ENCODE measurements at regions not wholly inside any gene's neighbourhood (a gene's known extent, or its start where the extent isn't known, plus 50 kb on each side); places are given as distances from the start of the nearest gene placed in this dataset.

DNA sequence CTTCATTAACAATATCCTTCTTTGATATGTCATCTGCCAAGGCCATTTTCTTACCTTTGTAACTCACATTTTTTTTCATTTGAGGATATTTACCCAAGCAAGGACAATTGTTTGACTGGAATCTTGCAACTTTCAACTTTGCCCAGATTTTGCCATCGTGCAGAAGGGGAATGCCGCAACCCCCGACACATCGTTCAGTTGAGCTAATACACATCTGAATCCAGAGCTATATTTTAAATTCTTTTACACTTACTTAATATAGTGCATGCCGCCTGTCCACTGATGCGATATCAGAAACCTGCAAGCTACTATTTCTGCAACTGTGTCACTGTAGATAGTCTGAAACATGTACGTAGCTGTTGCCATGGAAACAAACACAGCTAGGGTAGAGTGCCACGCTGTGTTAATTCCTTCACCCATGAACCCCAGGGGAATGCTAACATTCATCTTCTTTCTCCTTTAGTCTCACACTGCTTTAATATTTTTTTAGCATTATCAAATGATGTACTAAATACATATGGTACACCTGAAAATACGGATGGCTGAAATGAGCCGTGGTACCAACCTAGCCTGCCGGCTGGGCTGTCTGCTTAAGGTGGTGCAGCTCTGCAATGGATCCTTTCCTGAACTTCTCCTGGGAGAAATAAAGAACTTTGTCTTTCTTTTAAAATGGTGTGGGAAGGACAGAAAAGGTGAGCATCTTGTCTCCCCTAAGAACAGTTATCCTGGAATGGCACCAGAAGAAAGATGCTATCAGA is 77.0 kb upstream of the FOXN3 start:
- H3K4me3 Mint-ChIP-seq = no peak overlapping the region
- no peaks in the 10 kb centered on the region for H3K27me3 Mint-ChIP-seq
- H3K36me3 Mint-ChIP-seq = no peaks in the 10 kb centered on the region
- TF ChIP-seq, protein P1, sequence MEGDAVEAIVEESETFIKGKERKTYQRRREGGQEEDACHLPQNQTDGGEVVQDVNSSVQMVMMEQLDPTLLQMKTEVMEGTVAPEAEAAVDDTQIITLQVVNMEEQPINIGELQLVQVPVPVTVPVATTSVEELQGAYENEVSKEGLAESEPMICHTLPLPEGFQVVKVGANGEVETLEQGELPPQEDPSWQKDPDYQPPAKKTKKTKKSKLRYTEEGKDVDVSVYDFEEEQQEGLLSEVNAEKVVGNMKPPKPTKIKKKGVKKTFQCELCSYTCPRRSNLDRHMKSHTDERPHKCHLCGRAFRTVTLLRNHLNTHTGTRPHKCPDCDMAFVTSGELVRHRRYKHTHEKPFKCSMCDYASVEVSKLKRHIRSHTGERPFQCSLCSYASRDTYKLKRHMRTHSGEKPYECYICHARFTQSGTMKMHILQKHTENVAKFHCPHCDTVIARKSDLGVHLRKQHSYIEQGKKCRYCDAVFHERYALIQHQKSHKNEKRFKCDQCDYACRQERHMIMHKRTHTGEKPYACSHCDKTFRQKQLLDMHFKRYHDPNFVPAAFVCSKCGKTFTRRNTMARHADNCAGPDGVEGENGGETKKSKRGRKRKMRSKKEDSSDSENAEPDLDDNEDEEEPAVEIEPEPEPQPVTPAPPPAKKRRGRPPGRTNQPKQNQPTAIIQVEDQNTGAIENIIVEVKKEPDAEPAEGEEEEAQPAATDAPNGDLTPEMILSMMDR (conservative IDR thresholded peaks at IDR 0.05) = no peak
- no peaks in the 10 kb centered on the region for H3K9me3 Mint-ChIP-seq
- no peak for DNase-seq (ENCODE audit: extremely low spot score, unreplicated experiment)
- H3K27ac Mint-ChIP-seq = no peak overlapping the region
- peaks cover 28% of the 10 kb centered on the region for H3K4me1 Mint-ChIP-seq (ENCODE audit: unreplicated experiment)

DNA sequence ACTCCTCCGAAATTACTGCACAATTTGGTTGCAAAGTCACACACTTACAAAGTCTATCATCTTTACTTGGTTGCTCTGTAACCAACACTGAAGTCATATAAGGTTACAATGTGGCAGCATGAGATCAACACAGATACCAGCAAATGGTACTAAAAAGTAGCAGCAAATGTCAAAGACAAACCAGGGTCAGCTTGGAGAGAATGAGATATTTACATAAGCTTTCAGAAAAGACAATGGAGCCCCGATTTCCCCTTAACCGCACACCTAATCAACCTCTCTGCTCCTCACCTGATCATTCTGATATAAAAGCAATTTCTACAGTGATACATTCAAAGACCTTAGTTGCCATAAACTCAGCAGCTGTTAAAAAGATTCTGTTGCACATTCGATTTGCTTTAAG is 76.4 kb upstream of the FOXN3 start:
- TF ChIP-seq, protein P1 (conservative IDR thresholded peaks at IDR 0.05) = no peak
- Mint-ChIP-seq H3K27me3 (no peaks in the 10 kb centered on the region), H3K4me1 (ENCODE audit: unreplicated experiment) (peaks cover 25% of the 10 kb centered on the region), H3K4me3 (peak overlapping the region; percentile 2), H3K36me3 (no peaks in the 10 kb centered on the region), H3K27ac (no peak overlapping the region), H3K9me3 (no peaks in the 10 kb centered on the region)
- no peak for DNase-seq (ENCODE audit: extremely low spot score, unreplicated experiment)

DNA sequence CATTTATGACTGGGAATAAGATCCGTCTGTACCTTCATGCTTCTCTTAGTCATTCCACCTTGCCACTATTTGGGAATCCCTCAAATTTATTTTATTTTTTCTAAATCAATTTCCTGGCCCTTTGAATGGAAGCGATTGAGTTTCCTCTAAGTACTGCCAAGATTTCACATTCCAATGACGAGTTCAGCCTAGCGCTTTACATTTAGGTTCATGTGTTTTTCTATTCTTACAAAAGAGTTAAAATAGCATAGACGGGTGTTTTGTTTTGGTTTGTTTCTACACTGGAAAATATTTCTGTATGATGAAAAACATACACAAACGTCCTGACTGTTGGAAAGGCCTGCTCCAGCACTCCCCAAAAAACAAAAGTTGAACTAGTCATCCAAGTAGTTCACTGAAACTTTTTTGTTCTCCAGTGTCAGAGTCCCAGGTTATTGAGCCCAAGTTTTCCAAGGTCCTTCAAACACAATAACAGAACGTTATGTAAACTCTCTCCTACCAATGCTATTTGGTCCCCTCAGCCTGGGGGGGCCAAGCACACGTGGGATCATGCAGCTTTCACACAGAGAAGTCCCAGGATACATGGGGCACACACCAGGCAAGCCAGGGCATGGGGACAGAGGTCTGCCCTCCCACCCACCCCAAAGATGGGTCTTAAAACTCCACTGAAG is 74.8 kb upstream of the FOXN3 start:
- H3K27me3 Mint-ChIP-seq = no peaks in the 10 kb centered on the region
- no peaks in the 10 kb centered on the region for H3K36me3 Mint-ChIP-seq
- H3K9me3 Mint-ChIP-seq = no peaks in the 10 kb centered on the region
- DNase-seq (ENCODE audit: extremely low spot score, unreplicated experiment) = no peak
- H3K4me3 Mint-ChIP-seq = no peak overlapping the region
- H3K27ac Mint-ChIP-seq = no peak overlapping the region
- TF ChIP-seq, protein P1 (conservative IDR thresholded peaks at IDR 0.05) = no peak
- peaks cover 30% of the 10 kb centered on the region for H3K4me1 Mint-ChIP-seq (ENCODE audit: unreplicated experiment)

DNA sequence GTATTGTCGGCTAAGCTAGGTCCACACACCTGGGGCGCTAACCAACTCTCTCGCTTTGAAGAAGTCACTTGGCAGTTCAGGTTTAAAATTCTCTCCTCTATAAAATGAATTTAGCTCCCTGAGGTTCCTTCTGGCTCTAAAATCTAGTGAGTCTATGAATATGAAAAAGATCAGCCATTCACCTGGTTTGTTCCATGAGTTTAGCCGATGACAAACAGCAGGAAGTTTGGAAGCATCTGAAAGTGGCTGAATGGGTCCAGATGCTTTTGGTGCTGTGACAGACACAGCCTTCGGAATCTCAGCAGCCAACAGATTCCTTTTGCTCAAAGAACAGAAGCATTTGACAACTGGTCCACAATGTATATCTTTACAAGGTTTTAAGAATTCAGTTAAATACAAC is 73.4 kb upstream of the FOXN3 start:
- H3K36me3 Mint-ChIP-seq = peaks cover 4% of the 10 kb centered on the region
- no peak overlapping the region for H3K4me3 Mint-ChIP-seq
- TF ChIP-seq, protein P1 (conservative IDR thresholded peaks at IDR 0.05) = no peak
- peaks cover 30% of the 10 kb centered on the region for H3K4me1 Mint-ChIP-seq (ENCODE audit: unreplicated experiment)
- no peaks in the 10 kb centered on the region for H3K27me3 Mint-ChIP-seq
- H3K27ac Mint-ChIP-seq = peak overlapping the region; percentile 6
- DNase-seq (ENCODE audit: extremely low spot score, unreplicated experiment) = no peak
- H3K9me3 Mint-ChIP-seq = no peaks in the 10 kb centered on the region

DNA sequence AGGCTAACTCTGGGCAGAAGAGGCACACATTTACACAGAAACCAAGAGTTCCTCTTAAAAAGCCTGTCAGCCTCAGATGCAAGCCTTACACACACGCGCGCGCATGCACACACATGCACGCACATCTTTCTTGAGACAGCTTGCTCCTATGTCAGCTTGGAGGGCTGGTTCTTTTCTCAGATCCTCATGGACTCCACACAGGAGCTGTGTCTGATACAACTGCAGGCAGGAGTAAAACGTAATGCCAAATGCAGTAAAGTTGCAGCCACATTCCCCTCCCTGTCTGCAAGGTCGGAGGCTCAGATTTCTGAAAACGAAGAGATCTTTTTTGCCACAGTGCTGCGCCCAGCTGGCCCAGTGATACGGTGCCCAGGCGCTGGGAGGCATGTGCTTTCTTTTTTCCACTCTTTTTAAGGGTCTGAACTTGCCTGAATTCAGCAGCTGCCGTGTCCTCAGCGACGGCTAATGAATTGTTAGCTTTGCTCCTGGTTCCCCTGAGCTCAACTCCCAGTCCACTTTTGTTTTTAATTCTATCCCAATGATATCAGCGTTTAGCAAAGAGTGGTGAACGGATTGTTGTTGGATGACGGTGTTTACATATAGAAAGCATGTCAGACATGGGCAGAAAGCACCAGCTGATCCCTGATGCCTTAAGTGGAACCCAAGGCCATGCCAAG is 72.9 kb upstream of the FOXN3 start:
- Mint-ChIP-seq H3K9me3 (no peaks in the 10 kb centered on the region), H3K4me3 (no peak overlapping the region), H3K27me3 (no peaks in the 10 kb centered on the region), H3K4me1 (ENCODE audit: unreplicated experiment) (peaks cover 30% of the 10 kb centered on the region), H3K36me3 (peaks cover 4% of the 10 kb centered on the region), H3K27ac (peak overlapping the region; percentile 6)
- no peak for DNase-seq (ENCODE audit: extremely low spot score, unreplicated experiment)
- TF ChIP-seq, protein P1 (conservative IDR thresholded peaks at IDR 0.05) = no peak
